ENCODE measurements at regions not wholly inside any gene's neighbourhood (a gene's known extent, or its start where the extent isn't known, plus 50 kb on each side); places are given as distances from the start of the nearest gene placed in this dataset.
"Not testable (repeated sequence)": the region's sequence is repeated elsewhere in the genome, so short reads cannot be mapped to it uniquely, and the experiment has no call there.

GRCh38 chr5:50590444-50591189 is 75.8 kb upstream of the PARP8 start:
- DNase-seq = not testable (repeated sequence)

DNA sequence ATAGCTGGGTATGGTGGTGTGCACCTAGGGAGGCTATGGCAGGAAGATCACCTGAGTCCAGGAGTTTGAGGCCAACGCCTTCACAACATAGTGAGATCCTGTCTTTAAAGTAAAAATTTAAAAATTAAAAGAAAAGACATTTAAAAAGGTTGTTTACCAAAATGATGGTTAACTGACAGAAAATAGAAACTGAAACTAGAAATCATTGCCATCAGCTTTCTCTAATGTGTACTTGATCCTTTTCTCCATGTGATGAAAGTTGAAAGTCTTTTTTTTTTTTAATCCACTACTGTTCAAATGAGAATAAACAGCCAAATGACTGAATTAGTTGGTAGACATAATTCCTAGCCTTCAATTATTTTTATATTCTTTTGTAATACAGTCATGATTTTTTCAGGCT is 75.1 kb upstream of the PARP8 start:
- DNase-seq = not testable (repeated sequence)

- no peak for DNase-seq
These were observed 72.8 kb upstream of the PARP8 start for GRCh38 chr5:50593681-50594080.

- no peak for DNase-seq
These were observed 71.2 kb upstream of the PARP8 start for GRCh38 chr5:50595199-50595598.

- DNase-seq = peak in 2 of 3 experiments; percentile 0 to 2
These were observed 64.9 kb upstream of the PARP8 start for GRCh38 chr5:50601576-50601975.

DNA sequence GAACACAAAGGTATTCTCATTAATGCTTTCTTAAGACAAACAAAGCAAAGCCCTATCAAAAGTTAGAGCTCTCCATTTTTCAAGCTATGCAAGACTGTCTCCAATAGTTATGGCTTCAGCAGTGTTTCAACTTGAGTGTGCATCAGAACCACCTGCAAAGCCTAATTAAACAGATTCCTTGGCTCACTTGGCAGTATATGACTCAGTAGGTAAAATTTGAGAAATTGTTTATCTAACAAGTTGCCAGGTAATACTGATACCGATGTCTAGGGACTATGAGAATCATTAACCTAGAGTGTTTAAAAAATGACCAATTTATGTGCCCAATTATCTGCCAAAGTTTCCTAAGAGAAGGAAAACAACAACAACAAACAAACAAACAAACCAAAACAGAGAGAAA is 60.3 kb upstream of the PARP8 start:
- no peak for DNase-seq

GRCh38 chr5:50607456-50607855 is 59.0 kb upstream of the PARP8 start:
- DNase-seq = not testable (repeated sequence)

DNA sequence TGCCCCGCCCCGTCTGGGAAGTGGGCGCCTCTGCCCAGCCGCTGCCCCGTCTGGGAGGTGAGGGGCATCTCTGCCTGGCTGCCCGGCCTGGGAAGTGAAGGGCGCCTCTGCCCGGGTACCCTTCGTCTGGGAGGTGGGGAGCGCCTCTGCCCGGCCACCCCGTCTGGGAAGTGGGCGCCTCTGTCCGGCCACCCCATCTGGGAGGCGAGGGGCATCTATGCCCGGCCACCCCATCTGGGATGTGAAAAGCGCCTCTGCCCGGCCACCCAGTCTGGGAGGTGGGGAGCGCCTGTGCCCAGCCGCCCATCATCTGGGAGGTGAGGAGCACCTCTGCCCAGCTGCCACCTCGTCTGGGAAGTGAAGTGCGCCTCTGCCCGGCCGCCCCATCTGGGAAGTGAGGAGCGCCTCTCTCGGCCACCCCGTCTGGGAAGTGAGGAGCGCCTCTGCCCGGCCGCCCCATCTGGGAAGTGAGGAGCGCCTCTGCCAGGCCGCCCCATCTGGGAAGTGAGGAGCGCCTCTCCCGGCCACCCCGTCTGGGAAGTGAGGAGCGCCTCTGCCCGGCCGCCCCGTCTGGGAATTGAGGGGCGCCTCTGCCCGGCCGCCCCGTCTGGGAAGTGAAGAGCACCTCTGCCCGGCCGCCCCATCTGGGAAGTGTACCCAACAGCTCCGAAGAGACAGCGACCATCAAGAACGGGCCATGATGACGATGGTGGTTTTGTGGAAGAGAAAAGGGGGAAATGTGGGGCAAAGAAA is 58.3 kb upstream of the PARP8 start:
- not testable (repeated sequence) for DNase-seq

- DNase-seq = not testable (repeated sequence)
These were observed 53.4 kb upstream of the PARP8 start for GRCh38 chr5:50613057-50613456.
